ENCODE measurements at regions not wholly inside any gene's neighbourhood (a gene's known extent, or its start where the extent isn't known, plus 50 kb on each side); places are given as distances from the start of the nearest gene placed in this dataset.

GRCh38 chr4:23245203-23245832, 552.6 kb downstream of the GBA3 start:
- TF ChIP-seq, protein P1, sequence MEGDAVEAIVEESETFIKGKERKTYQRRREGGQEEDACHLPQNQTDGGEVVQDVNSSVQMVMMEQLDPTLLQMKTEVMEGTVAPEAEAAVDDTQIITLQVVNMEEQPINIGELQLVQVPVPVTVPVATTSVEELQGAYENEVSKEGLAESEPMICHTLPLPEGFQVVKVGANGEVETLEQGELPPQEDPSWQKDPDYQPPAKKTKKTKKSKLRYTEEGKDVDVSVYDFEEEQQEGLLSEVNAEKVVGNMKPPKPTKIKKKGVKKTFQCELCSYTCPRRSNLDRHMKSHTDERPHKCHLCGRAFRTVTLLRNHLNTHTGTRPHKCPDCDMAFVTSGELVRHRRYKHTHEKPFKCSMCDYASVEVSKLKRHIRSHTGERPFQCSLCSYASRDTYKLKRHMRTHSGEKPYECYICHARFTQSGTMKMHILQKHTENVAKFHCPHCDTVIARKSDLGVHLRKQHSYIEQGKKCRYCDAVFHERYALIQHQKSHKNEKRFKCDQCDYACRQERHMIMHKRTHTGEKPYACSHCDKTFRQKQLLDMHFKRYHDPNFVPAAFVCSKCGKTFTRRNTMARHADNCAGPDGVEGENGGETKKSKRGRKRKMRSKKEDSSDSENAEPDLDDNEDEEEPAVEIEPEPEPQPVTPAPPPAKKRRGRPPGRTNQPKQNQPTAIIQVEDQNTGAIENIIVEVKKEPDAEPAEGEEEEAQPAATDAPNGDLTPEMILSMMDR (IDR thresholded peaks at IDR 0.05): no peak
- no peak for TF ChIP-seq POLR2A (IDR thresholded peaks at IDR 0.05)
